Smooth muscle cell of the brain vasculature (primary cell): ENCODE measurements at regions not wholly inside any gene's neighbourhood (a gene's known extent, or its start where the extent isn't known, plus 50 kb on each side); places are given as distances from the start of the nearest gene placed in this dataset.
"Not testable (repeated sequence)": the region's sequence is repeated elsewhere in the genome, so short reads cannot be mapped to it uniquely, and the experiment has no call there.

Experiments used
- DNase-seq: peaks from one replicate; pipeline ENCODE4 v3.0.0-alpha.2; 2012; ENCODE audit warnings: low read depth, low spot score

DNA sequence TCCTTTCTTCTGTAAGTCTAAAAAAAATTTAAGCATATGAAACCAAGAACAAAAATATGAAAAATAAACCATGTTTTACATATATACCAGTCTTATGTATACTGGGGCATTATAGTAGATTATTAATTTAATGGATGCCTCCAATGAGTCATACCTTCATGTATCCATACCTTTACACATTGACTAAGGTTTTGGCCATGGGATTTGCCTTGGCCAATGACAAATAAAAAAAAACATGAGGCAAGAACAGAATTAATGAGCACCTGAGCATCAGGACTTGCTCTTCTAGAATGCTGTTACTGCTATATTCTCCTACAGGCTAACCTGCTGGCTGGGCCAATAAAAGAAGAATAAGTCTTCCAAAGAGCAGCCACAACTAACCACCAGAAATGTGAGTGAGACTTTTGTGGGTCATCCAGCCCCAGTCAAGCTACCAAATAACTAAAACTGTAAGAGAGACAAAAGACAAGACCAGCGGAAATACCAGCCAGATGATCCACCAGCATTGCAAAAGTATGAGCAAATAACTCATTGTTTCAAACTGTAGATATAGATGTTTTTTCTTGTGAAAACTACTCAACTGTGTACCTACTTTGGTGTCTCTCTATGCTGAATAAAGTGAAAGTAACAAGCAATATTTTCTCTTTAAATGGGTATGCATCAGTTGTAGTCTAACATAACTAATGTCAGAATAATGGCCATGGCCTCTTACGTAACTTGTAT is 749.6 kb upstream of the VRK2 start:
- no peak for DNase-seq

DNA sequence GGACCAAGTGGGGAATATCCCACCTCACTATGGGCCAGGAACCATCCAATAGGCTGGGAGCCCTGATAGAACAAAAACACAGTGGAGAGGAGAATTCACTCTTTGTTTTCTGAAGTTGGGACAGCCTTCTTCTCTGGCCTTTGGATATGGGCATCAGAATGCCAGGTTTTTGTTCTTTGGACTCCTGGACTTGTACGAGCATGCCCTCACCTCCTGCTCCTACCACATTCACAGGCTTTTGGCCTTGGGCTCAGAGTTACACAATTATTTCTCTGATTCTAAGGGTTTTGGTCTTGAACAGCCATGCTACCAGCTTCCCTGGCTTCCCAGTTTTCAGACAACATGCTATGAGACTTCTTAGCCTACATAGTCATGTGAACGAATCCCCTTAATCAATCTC is 732.9 kb upstream of the VRK2 start:
- DNase-seq = no peak

DNA sequence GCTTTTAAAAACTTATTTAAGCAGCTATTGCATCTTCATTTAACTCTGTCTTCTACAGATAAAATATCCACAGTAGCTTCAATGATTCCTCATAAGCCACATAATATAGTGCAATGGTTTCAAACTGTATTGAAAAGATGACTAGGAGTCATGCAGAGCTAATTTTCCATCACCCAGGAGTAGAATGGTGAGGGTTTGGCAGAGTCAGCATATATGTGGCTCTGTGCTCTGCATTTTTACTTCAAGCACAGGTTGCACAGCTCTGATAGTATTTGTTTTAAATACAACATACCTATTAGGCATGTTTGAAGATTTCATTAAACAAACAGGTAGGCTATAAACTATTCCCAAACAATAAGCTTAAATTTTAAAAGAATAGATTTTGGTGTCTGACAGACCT is 731.9 kb upstream of the VRK2 start:
- no peak for DNase-seq

DNA sequence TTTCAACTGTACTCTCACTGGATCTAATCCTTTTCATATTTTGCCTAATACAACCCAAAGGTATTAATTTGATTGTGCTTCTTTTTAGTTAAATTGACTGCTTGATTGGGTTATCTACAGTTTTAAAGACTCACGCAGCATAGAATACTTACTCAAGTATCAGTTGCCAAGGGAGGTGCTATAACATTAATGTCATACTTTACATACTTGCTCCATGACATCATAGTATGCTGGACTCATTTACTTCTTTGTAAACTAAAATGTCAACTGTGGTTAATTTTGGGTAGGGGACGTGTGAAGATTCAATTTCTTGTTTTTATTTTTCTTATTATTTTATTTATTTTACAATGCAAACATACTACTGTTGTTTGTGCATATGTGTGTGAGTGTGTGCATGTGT is 716.2 kb upstream of the VRK2 start:
- no peak for DNase-seq

DNA sequence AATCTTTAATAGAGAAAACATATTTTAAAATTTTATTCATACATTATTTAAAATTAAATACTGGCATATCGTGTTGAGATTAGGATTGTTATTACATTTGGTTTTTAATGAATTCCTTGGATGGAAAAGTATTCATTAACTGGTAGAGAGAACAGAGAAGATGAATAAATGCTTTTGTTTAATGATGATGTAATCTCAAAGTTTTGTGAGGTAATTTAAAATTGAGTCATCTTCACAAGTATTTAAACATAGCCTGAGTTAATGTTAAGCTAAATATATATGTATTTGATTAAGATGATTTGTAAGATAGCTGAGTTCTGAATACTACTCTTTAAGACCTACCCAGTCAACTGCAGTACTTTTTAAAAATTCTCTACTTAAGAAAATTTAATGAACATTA is 713.4 kb upstream of the VRK2 start:
- no peak for DNase-seq

DNA sequence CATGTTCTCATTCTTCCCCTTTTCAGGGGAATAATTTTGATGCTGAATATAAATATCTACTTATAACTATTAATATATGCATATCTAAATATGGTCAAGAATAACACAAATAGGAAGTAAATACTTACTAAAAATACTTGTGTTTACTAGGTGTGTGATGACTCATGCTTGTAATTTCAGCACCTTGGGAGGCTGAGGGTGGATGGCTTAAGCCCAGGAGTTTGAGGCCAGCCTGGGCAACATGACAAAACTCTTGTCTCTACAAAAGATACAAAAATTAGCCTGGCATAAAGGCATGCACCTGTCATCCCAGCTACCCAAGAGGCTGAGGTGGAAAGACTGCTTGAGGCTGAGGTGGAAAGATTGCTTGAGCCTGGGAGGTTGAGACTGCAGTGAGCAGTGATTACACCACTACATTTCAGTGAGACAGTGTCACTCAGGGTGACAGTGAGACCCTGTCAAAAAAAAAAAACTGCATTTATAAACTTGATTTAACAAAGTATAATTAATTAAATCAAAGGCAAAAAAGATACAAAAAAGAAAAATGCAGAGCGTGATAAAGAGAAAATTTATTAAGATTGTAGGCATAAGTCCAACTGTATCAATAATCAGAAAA is 703.1 kb upstream of the VRK2 start:
- no peak for DNase-seq

DNA sequence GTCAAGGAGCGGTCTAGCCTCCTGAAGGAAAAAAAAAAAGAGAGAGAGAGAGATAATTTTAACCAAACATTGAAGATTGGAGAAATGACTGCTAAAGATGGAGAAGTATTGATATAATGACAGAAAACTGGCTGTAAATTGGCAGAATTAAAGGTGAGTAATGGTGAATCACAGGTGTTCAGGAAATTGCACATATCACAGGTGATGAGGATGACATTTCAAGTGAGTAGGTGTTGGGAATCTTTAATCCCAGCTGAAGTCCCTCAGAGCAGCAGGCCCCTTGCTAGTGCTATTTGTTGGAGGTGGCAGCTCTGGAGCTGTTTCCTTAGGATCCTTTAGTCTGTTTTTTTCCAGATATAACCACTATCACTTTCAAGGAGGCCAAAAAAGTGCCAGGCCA is 678.4 kb upstream of the VRK2 start:
- no peak for DNase-seq

DNA sequence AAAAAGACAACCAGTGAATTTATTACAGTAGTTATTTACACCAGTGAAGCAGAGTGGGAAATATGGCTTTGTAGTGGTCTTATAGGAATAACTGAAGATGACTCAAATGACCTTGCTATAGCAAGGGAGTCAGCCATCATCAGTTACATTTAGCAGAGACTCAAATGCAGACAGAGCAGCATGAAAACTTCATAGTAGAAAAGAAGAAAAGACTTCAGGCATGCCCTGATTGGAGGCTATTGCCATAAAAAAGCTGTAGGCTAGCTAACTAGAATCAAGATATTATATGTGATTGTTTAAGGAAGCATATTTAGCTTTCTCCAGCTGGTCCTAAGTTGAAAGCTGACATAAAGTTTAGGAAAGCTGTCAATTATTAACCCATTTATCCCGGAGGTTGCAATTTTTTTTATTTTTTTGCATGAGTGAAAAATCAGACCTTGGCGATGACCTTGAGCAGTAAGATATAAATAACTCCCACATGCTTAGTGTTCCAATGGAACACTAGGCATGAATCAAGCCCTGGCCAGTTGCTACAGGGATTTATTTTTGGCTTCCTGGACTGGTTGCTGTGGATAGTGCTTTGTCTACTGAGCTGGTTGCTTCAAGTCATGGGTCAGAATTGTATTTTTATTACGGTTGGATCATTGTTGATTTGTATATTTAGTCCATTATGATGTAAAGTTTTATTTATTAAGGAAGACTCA is 675.6 kb upstream of the VRK2 start:
- DNase-seq = no peak

DNA sequence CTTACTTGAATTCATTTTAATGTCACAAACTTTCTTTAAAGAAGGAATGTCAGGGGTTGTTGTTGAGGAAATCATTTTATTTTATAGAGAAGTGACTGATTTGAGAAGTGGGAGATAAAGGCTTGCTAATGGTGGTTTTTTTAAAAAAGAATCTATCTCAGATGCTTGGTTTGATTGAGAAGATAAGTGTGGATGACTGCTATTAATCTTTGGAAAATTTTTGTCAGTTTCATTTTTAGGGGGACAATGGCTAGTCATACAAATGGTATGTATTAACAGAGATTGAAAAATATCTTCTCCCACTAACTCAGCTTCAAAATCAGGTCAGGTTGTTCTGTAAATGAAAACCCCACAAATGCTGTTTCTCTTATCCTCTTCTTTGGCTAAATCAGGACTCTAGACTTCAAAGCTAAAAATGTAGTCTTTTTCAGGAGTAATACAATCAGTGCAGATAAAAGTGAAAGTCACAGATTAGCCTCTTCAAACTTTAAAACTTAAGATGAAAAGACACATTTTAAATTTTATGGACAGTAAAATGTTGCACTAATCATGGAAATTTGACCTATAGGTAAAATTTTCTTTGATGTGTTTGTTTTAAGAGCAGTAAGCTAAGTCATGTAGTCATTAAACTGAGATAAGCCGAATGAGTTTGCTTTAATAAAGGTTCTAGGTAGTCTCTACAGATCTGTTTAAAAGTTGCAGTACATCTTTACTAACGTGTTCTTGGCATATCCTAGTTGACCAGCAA is 674.2 kb upstream of the VRK2 start:
- no peak for DNase-seq

DNA sequence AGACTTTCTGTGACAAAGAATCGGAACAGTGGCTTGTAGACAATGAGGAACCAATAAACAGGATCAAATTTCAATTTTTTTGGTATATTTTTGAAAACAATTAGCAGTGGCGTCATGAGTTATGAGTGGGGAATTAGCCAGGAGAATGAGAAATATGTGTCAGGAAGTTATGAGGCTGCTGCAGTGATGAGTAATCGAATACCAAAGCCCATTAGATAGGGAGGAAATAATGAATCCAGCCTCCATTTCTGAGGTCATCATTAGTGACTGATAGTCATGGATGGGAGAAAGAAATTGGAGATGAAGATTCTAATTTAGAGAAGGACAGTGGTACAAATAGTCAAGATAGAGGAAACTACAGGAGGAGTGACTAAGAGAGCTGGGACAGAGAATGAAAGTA is 673.1 kb upstream of the VRK2 start:
- DNase-seq = no peak

DNA sequence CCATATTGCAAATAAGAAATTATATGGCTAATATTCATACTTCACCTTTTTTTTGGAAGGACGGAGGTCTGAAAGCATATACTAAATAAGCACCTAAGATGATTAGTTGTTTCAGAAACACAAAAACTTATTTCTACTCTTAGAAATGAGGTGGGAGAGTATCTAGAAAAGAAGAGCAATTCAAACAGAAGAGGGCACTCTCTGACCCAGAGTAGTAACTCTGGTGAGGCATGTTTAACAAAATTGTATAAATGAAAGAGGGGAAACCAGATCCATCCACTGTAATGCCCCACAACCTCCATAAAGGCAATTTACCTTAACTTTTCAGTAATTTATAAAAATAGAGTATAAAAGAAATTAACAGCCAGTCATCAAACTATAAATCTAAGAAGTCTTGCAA is 669.6 kb upstream of the VRK2 start:
- DNase-seq = no peak

DNA sequence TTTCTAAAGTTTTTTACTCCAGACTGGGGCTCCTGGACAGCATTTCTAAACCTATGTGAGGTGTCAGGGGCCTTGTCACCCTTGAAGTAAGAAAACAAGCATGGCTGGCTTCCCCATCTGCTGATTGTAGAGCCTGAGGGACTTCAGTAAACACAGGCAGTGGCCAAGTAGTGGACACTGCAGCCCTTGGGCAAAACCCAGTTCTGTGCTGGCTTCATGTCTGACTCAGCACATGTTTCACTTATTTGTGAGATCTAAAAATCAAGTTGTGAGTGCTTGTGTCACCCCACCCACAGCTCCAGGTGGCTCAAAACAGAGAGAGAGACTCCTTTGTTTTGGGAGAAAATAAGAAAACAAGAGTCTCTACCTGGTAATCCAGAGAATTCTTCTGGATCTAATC is 660.3 kb upstream of the VRK2 start:
- no peak for DNase-seq

DNA sequence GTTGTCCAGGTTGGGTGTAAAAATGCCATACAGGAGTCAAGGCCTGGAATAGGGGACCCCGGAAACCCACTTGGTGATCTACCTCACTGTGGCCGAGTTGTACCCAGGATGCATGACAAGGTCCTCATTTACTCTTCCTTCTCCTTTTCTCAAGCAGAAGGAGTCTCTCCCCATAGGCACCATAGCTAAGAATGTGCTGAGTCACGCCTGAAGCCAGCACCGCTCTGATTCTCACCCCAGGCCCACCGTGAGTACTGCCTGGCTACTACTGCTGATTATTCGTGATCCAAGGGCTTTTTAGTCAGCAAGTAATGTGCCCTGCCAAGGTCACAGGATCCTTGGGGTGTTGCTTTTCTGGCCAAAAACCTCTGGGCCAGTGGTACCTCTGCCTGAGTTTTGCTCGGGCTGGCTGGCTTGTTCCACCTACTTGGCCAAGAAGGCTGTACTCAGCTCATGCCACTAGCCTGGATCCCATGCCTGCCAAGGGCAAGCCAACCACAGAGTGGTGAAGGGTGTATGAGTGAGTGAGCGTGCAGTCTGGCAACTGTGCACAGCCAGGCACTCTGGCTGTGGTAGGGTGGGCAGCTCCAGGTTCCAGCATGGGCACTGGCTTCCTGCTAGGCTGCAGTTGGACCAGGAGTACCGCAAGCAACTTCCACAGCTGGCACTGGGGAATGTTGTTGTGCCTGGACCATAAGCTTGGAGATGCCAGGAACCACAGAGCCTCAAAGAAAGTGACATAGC is 650.1 kb upstream of the VRK2 start:
- no peak for DNase-seq

DNA sequence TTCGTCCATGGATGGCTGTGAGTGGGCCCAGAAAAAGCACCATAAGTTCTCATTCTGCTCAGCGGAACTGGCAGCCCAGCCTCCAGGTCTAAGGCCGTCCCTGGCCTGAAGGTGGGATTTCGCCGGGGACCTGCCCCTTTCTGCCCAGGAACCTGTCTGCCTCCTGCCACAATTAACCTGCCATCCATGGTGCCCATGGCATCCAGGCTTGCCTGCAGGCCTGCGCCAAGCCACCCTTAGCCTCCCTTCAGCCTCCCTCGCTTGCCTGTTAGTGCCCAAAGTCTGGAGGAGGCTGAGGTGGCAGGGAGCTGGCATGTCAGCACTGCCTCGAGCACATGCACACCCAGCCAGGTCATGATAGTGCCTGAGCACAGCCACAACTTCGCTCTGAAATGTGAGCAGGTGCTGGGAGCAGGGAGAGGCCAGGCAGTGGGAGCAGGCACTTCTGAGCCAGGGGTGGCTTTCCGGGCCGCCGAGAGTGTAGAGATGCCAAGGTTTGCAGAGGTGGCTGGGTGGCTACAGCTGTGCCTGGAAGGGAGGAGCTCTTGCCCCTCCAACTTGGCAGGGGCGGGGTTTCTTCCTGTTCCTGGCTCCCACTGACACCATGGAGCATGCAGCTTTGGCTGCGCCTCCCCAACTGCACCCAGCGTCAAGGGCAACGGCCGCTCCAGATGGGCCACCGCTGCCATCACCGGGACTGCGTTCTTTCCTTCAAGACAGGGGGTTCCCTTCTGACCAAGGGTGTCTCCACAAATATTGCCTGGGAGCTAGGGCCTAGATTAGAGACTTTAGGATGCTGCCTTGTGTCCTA is 648.9 kb upstream of the VRK2 start:
- DNase-seq = no peak

DNA sequence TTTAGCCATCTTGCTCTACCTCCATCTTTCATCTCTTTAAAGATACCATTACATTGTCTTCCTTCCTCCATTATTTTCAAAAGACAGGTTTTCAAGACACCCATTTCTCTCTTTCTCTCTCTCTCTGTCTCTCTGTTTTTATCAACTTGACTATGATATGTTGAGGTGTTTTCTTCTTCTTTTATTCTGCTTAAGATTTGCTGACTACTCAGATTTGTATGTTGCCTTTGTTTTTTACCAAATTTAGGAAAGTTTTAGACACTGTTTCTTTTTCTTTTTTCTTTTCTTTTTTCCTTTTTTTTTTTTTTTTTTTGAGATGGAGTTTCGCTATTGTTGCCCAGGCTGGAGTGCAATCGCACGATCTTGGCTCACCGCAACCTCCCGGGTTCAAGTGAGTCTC is 647.5 kb upstream of the VRK2 start:
- no peak for DNase-seq

DNA sequence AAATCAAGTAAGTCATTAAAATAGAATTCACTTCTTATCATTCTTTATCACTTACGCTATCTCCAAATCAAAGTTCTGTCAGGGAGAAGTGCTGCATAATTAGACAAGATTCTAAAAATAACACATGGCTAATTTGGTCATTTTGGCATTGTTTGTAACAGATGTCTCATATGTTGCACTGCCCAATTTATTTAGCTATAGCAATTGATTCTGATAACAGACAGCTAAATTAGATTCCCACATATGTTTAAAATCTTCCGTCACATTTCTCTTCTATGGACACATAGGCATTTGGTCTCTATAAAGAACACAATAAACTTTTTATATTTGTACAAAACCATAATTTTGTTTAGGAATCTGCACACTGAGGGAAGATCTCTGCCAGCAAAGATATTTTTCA is 644.5 kb upstream of the VRK2 start:
- no peak for DNase-seq

DNA sequence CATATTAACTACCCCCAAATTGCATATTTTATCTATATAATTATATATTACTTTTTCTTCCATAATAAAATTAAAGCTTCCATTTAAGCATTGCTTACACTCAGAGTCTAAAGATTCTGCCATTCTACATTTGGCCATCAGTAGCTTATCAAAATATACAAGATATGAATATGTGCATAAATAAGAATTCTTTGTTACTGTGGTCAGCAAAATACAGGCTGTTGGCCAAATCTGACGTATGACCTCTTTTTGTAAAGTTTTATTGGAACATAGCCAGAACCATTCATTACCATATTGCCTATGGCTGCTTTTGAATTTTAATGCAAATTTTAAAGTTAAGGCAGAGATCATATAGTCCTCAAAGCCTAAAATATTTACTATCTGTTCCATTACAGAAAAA is 643.9 kb upstream of the VRK2 start:
- no peak for DNase-seq

DNA sequence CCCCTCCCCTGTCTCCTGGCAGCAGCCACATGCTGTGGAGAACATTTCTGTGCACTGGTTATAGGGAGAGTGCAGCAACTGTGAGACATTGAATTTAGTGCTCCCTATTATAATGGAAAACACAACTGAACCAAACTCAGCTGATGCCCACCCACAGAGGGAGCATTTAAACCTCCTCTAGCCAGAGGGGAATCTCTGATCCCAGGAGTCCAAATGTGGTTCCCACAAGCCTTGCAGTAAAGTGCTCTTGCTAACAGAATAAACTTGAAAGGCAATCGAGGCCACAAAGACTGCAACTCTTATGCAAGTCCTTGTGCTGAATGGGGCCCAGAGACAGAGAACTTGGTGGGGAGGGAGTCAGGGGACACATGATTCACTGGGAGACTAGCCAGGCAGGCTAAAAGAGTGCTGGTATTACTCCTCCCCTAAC is 638.8 kb upstream of the VRK2 start:
- no peak for DNase-seq

DNA sequence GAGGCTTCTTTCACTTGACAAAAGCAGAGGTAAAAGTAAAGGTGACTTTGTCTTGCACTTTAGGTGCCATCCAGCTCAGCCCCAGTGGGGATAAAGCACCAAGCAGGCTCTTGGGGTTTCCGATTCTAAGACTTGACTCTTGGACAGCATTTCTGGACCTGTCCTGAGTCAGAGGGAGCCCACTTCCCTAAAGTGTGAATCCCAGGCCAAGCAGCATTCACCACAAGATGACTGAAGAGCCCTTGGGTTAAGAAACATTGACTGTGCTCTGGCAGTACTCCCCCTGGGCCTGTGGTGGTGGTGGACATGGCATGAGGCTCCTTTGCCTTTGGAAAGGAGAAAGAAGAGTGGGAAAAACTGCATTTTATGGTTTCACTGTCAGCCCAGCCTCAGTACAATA is 638.0 kb upstream of the VRK2 start:
- no peak for DNase-seq

DNA sequence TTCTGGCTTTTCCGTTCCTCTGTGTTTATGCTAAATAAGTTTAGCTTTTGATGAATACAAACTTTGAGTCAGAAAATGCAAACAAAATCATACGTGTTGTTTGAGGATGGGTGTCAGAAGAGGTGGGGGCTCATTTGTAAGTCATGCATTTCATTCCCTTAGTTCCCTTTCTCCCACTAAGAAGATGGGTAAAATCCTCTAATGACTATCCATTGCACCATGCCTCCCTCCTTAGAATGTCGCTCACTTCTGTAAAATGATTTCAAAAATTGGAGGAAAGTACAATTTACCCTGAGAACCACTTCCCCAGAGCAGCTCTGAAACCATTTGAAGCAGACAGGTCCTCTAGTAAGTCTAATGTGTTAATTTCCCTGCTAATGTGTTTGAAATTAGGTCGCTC is 629.6 kb upstream of the VRK2 start:
- no peak for DNase-seq

DNA sequence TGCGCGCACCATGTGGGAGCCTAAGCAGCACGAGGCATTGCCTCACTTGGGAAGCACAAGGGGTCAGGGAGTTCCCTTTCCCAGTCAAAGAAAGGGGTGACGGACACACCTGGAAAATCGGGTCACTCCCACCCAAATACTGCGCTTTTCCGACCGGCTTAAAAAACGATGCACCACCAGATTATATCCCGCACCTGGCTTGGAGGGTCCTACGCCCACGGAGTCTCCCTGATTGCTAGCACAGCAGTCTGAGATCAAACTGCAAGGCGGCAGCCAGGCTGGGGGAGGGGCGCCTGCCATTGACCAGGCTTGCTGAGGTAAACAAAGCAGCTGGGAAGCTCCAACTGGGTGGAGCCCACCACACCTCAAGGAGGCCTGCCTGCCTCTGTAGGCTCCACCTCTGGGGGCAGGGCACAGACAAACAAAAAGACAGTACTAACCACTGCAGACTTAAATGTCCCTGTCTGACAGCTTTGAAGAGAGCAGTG is 627.7 kb upstream of the VRK2 start:
- not testable (repeated sequence) for DNase-seq
